ENCODE measurements at regions not wholly inside any gene's neighbourhood (a gene's known extent, or its start where the extent isn't known, plus 50 kb on each side); places are given as distances from the start of the nearest gene placed in this dataset.

DNA sequence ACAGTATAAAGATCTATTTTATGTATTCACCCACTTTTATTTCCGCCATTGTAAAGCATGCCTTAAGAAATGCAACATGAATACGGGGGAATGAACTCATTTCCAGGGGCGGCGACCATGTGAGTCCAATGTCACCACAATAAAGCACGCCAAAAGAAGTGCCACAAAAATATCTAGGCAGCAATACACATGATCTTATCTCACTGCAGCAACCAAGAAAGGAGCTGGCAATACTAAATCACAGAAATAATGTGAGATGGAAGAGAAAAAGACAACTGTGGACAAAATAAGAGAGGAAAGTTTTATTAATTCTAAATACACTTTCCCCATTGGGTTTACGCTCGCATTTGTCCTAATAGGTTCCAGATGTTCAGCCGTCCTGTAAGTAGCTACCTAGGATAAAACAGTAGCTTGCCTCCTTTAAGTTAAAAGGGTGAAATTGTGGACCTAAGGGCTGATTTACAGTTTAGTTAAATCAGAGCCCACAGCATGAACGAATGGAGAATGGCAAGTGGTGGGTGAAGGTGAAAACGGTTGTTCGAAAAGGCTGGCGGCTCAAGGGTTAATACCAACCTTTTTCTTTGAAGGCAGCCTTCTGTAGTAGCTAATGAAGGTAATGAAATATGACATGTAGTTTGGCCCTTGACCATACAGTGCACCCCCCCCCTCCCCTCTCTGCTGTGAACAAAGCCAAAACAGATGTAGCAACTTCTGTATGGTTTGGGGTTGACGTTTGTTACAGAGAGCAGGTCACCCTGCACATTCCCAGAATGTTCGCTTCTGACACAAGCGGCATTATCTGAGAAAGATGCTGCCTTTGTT lies 504.2 kb upstream of the PSMD7 start:
- no peak for ATAC-seq
- Histone ChIP-seq H3K36me3 (ENCODE audit: control insufficient read depth in 1 of 2, insufficient read depth in 2 of 2, low read length in 2 of 2) (no peaks in the 10 kb centered on the region), H3K27me3 (ENCODE audit: insufficient read depth, low read length) (peaks cover 8% of the 10 kb centered on the region), H3K9ac (ENCODE audit: low read length) (no peak overlapping the region), H3K4me1 (ENCODE audit: control insufficient read depth in 1 of 2, insufficient read depth in 2 of 2, low read length in 2 of 2) (no peaks in the 10 kb centered on the region), H3K27ac (ENCODE audit: low read depth, low read length) (no peak overlapping the region), H3K9me2 (ENCODE audit: insufficient read depth) (no peaks in the 10 kb centered on the region), H3K4me3 (replicated peaks in 1 of 2; ENCODE audit: low read depth in 1 of 2, low read length in 2 of 2) (no peak overlapping the region), H2AFZ (ENCODE audit: low read depth, low read length, poor library complexity, severe bottlenecking) (no peak overlapping the region), H4K20me1 (ENCODE audit: insufficient read depth) (no peaks in the 10 kb centered on the region), H3K9me3 (ENCODE audit: control insufficient read depth in 1 of 2, insufficient read depth in 1 of 2, low read depth in 1 of 2, low read length in 2 of 2) (no peaks in the 10 kb centered on the region), H3K79me2 (ENCODE audit: insufficient read depth, low read length) (no peaks in the 10 kb centered on the region), H3K4me2 (ENCODE audit: low read length) (no peak overlapping the region)
- intact Hi-C loops (cut with micrococcal nuclease) = no loop called here
- TF ChIP-seq CBX3 (IDR thresholded peaks at IDR 0.05; ENCODE audit: low read depth) = no peak
- TF ChIP-seq, protein P1, sequence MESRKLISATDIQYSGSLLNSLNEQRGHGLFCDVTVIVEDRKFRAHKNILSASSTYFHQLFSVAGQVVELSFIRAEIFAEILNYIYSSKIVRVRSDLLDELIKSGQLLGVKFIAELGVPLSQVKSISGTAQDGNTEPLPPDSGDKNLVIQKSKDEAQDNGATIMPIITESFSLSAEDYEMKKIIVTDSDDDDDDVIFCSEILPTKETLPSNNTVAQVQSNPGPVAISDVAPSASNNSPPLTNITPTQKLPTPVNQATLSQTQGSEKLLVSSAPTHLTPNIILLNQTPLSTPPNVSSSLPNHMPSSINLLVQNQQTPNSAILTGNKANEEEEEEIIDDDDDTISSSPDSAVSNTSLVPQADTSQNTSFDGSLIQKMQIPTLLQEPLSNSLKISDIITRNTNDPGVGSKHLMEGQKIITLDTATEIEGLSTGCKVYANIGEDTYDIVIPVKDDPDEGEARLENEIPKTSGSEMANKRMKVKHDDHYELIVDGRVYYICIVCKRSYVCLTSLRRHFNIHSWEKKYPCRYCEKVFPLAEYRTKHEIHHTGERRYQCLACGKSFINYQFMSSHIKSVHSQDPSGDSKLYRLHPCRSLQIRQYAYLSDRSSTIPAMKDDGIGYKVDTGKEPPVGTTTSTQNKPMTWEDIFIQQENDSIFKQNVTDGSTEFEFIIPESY (IDR thresholded peaks at IDR 0.05; ENCODE audit: extremely low read depth, insufficient replicate concordance, low read length) = no peak
- TF ChIP-seq, protein P2, sequence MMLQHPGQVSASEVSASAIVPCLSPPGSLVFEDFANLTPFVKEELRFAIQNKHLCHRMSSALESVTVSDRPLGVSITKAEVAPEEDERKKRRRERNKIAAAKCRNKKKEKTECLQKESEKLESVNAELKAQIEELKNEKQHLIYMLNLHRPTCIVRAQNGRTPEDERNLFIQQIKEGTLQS (IDR thresholded peaks at IDR 0.05) = no peak
- TF ChIP-seq ELF1 (IDR thresholded peaks at IDR 0.05; ENCODE audit: borderline replicate concordance, low read depth) = no peak
- no peak for TF ChIP-seq YY1 (IDR thresholded peaks at IDR 0.05; ENCODE audit: extremely low read depth, insufficient replicate concordance, low read depth, low read length)
- no peak for TF ChIP-seq FOSL1 (IDR thresholded peaks at IDR 0.05; ENCODE audit: low read depth)
- TF ChIP-seq EZH2 (IDR thresholded peaks at IDR 0.05) = no peak
- TF ChIP-seq SIN3A (IDR thresholded peaks at IDR 0.05; ENCODE audit: low read depth) = no peak
- no peak for TF ChIP-seq CEBPB (IDR thresholded peaks at IDR 0.05; ENCODE audit: low read depth)
- no peak for TF ChIP-seq EGR1 (IDR thresholded peaks at IDR 0.05; ENCODE audit: low read depth)
- no peak for TF ChIP-seq POLR2A (IDR thresholded peaks at IDR 0.05; ENCODE audit: borderline replicate concordance, extremely low read depth, insufficient read depth, insufficient read length)
- no peak for TF ChIP-seq EZH2phosphoT487 (IDR thresholded peaks at IDR 0.05; ENCODE audit: borderline replicate concordance)
- TF ChIP-seq JUND (IDR thresholded peaks at IDR 0.05) = no peak
- TF ChIP-seq, protein P3, sequence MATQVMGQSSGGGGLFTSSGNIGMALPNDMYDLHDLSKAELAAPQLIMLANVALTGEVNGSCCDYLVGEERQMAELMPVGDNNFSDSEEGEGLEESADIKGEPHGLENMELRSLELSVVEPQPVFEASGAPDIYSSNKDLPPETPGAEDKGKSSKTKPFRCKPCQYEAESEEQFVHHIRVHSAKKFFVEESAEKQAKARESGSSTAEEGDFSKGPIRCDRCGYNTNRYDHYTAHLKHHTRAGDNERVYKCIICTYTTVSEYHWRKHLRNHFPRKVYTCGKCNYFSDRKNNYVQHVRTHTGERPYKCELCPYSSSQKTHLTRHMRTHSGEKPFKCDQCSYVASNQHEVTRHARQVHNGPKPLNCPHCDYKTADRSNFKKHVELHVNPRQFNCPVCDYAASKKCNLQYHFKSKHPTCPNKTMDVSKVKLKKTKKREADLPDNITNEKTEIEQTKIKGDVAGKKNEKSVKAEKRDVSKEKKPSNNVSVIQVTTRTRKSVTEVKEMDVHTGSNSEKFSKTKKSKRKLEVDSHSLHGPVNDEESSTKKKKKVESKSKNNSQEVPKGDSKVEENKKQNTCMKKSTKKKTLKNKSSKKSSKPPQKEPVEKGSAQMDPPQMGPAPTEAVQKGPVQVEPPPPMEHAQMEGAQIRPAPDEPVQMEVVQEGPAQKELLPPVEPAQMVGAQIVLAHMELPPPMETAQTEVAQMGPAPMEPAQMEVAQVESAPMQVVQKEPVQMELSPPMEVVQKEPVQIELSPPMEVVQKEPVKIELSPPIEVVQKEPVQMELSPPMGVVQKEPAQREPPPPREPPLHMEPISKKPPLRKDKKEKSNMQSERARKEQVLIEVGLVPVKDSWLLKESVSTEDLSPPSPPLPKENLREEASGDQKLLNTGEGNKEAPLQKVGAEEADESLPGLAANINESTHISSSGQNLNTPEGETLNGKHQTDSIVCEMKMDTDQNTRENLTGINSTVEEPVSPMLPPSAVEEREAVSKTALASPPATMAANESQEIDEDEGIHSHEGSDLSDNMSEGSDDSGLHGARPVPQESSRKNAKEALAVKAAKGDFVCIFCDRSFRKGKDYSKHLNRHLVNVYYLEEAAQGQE (IDR thresholded peaks at IDR 0.05; ENCODE audit: low read depth) = no peak
- no peak for DNase-seq (ENCODE audit: low read depth, low spot score)
- ChIA-PET RAD21 (ENCODE audit: low non-redundant PET in 1 of 2, low total read pairs in 2 of 2, uncharacterized antibody in 2 of 2, unreplicated experiment in 2 of 2) (no interaction called here), POLR2A (no interaction called here), CTCF (no interaction called here)
- BruUV-seq (replicated peaks) = no TSS peak
